A549 (cell line): ENCODE measurements at regions not wholly inside any gene's neighbourhood (a gene's known extent, or its start where the extent isn't known, plus 50 kb on each side); places are given as distances from the start of the nearest gene placed in this dataset.

Source experiments
- ATAC-seq, 2 experiments: fragments of 200-7000 bp in 1 of 2; fragments of >200 bp in 1 of 2; cut with Nextera tagmentation in 1 of 2; cut with Tn5 transposase in 1 of 2; 3 replicates each; pipeline versions ENCODE4 v1.8.0 to v1.9.1; 2018 to 2020; ENCODE audit warnings: mild to moderate bottlenecking in 1 of 2, moderate library complexity in 1 of 2
- CTCF ChIA-PET: fragments of 300-600 bp; sonication (Branson Sonifier 250); formaldehyde crosslinking; extraction: SDS; loops from one replicate; lab custom pipeline; 2021; ENCODE audit warnings: antibody characterized with exemption, inconsistent platforms; lab: Yijun Ruan, JAX
- POLR2A ChIA-PET: fragments of 350-600 bp; formaldehyde crosslinking; extraction: SDS; loops from one replicate; lab custom pipeline; 2021; ENCODE audit warnings: antibody characterized with exemption, inconsistent platforms; lab: Yijun Ruan, JAX
- DNase-seq, 2 experiments: peaks; one replicate each; pipeline versions ENCODE4 v3.0.0 to v3.0.0-alpha.2; 2011 to 2016; ENCODE audit warnings: low read depth in 1 of 2, low spot score in 1 of 2
- FAIRE-seq: peaks from 2 replicates; lab custom pipeline; 2011; peaks lifted over from hg19 to GRCh38; lab: Jason Lieb, UNC
- H3K27ac ChIP-seq, 2 experiments: fragments of >200 bp; sonication (Bioruptor Twin); formaldehyde crosslinking; 3 replicates each; pipeline ENCODE4 v1.5.1; 2016 to 2017
- H3K4me1 ChIP-seq: fragments of >200 bp; sonication (Bioruptor Twin); formaldehyde crosslinking; 3 replicates; pipeline ENCODE4 v1.6.1; 2016
- H3K4me2 ChIP-seq: fragments of >200 bp; sonication (Bioruptor Twin); formaldehyde crosslinking; 3 replicates; pipeline ENCODE4 v1.6.1; 2016
- H3K4me3 ChIP-seq: fragments of >200 bp; sonication (Bioruptor Twin); formaldehyde crosslinking; 3 replicates; pipeline ENCODE4 v1.5.1; 2016
- H3K9me3 ChIP-seq: fragments of >200 bp; sonication (Bioruptor Twin); formaldehyde crosslinking; 3 replicates; pipeline ENCODE4 v1.6.1; 2016
- ATOH8 ChIP-seq: fragments of 250-450 bp; sonication (Bioruptor Pico); IDR thresholded peaks from 2 replicates; pipeline ENCODE4 v1.5.0; 2020; ENCODE audit warnings: low read depth, mild to moderate bottlenecking, moderate library complexity
- BHLHE40 ChIP-seq: IDR thresholded peaks from 2 replicates; pipeline ENCODE4 v1.6.1; 2012; ENCODE audit warnings: low read depth, low read length, inconsistent platforms
- CEBPB ChIP-seq, 2 experiments: fragments of >200 bp in 1 of 2; sonication (Bioruptor Twin) in 1 of 2; formaldehyde crosslinking in 1 of 2; IDR thresholded peaks; 2 replicates each; pipeline ENCODE4 v1.6.1; 2012 to 2016
- CHD4 ChIP-seq: fragments of 200-600 bp; sonication (generic); IDR thresholded peaks from 2 replicates; pipeline ENCODE4 v1.6.1; 2016; ENCODE audit warnings: antibody characterized with exemption, mild to moderate bottlenecking, borderline replicate concordance
- EHF ChIP-seq: fragments of 250-450 bp; sonication (Bioruptor Pico); IDR thresholded peaks from 2 replicates; pipeline ENCODE4 v1.5.0; 2020; ENCODE audit warnings: mild to moderate bottlenecking
- EHMT2 ChIP-seq: fragments of 200-600 bp; sonication (generic); IDR thresholded peaks from 2 replicates; pipeline ENCODE4 v1.6.1; 2016; ENCODE audit warnings: antibody characterized with exemption, low read depth, mild to moderate bottlenecking, moderate library complexity
- EP300 ChIP-seq, 2 experiments: fragments of >200 bp; sonication (Bioruptor Twin); formaldehyde crosslinking; IDR thresholded peaks; 2 replicates in 1 of 2; 3 replicates in 1 of 2; pipeline ENCODE4 v1.6.1; 2016 to 2017
- ESRRA ChIP-seq: fragments of 150-350 bp; IDR thresholded peaks from 2 replicates; pipeline ENCODE4 v1.6.1; 2014; ENCODE audit warnings: mild to moderate bottlenecking, low read length, borderline replicate concordance
- FOSB ChIP-seq: fragments of 250-450 bp; sonication (Bioruptor Pico); IDR thresholded peaks from 2 replicates; pipeline ENCODE4 v1.5.0; 2020; ENCODE audit warnings: mild to moderate bottlenecking, moderate library complexity
- FOXS1 ChIP-seq: fragments of 250-450 bp; sonication (Bioruptor Pico); IDR thresholded peaks from 2 replicates; pipeline ENCODE4 v1.5.0; 2020; ENCODE audit warnings: mild to moderate bottlenecking, moderate library complexity
- GATA3 ChIP-seq: IDR thresholded peaks from 2 replicates; pipeline ENCODE4 v1.6.1; 2012; ENCODE audit warnings: borderline replicate concordance
- HOXA7 ChIP-seq: fragments of 250-450 bp; sonication (Bioruptor Pico); IDR thresholded peaks from 2 replicates; pipeline ENCODE4 v1.5.0; 2020; ENCODE audit warnings: mild to moderate bottlenecking, moderate library complexity
- JUN ChIP-seq, 2 experiments: fragments of >200 bp; sonication (Bioruptor Twin); formaldehyde crosslinking; IDR thresholded peaks; 2 replicates in 1 of 2; 3 replicates in 1 of 2; pipeline ENCODE4 v1.6.1; 2016 to 2017
- KDM1A ChIP-seq: fragments of 200-600 bp; sonication (generic); IDR thresholded peaks from 2 replicates; pipeline ENCODE4 v1.6.1; 2016; ENCODE audit warnings: low read depth, mild to moderate bottlenecking
- MAZ ChIP-seq: fragments of 150-350 bp; IDR thresholded peaks from 2 replicates; pipeline ENCODE4 v1.6.1; 2014; ENCODE audit warnings: antibody characterized with exemption, low read depth, low read length, borderline replicate concordance
- MYC ChIP-seq: IDR thresholded peaks from 2 replicates; pipeline ENCODE4 v1.6.1; 2012; ENCODE audit warnings: mild to moderate bottlenecking, inconsistent platforms, low read length, improper control_type of control experiment, borderline replicate concordance
- NPAS2 ChIP-seq: fragments of 250-450 bp; sonication (Bioruptor Pico); IDR thresholded peaks from 2 replicates; pipeline ENCODE4 v1.8.0; 2022; ENCODE audit warnings: mild to moderate bottlenecking, moderate library complexity, borderline replicate concordance
- NR3C1 ChIP-seq: fragments of >200 bp; sonication (Bioruptor Twin); formaldehyde crosslinking; IDR thresholded peaks from 3 replicates; pipeline ENCODE4 v1.6.1; 2017
- PHF8 ChIP-seq: fragments of 200-600 bp; sonication (generic); IDR thresholded peaks from 2 replicates; pipeline ENCODE4 v1.6.1; 2016; ENCODE audit warnings: low read depth, mild to moderate bottlenecking, antibody characterized with exemption, moderate library complexity, borderline replicate concordance
- POLR2A ChIP-seq: IDR thresholded peaks from 2 replicates; pipeline ENCODE4 v1.6.1; 2012; ENCODE audit warnings: mild to moderate bottlenecking, low read length
- POLR2AphosphoS2 ChIP-seq: conservative IDR thresholded peaks from 2 replicates; pipeline ENCODE4 v1.6.1; 2012; ENCODE audit warnings: low read length, improper control_type of control experiment, inconsistent platforms
- RAD21 ChIP-seq, 2 experiments: fragments of >200 bp in 1 of 2; sonication (Bioruptor Twin) in 1 of 2; formaldehyde crosslinking in 1 of 2; IDR thresholded peaks in 1 of 2; conservative IDR thresholded peaks in 1 of 2; 2 replicates in 1 of 2; 3 replicates in 1 of 2; pipeline ENCODE4 v1.6.1; 2012 to 2018; ENCODE audit warnings: inconsistent platforms in 1 of 2
- RARB ChIP-seq: fragments of 250-450 bp; sonication (Bioruptor Pico); IDR thresholded peaks from 2 replicates; pipeline ENCODE4 v1.8.0; 2021; ENCODE audit warnings: mild to moderate bottlenecking, moderate library complexity
- RCOR1 ChIP-seq: fragments of 150-350 bp; IDR thresholded peaks from 2 replicates; pipeline ENCODE4 v1.6.1; 2014; ENCODE audit warnings: antibody characterized with exemption, low read length, low read depth
- SREBF2 ChIP-seq: fragments of 450-650 bp; IDR thresholded peaks from 2 replicates; pipeline ENCODE4 v1.6.1; 2014; ENCODE audit warnings: mild to moderate bottlenecking, moderate library complexity
- TFCP2L1 ChIP-seq: fragments of 250-450 bp; sonication (Bioruptor Pico); IDR thresholded peaks from 2 replicates; pipeline ENCODE4 v1.5.0; 2021; ENCODE audit warnings: mild to moderate bottlenecking
- USF2 ChIP-seq: fragments of 450-650 bp; IDR thresholded peaks from 2 replicates; pipeline ENCODE4 v1.6.1; 2014; ENCODE audit warnings: antibody characterized with exemption
- ZC3H11A ChIP-seq: fragments of 450-650 bp; IDR thresholded peaks from 2 replicates; pipeline ENCODE4 v1.6.1; 2014; ENCODE audit warnings: antibody characterized with exemption, mild to moderate bottlenecking
- ZFP36 ChIP-seq: fragments of 450-650 bp; IDR thresholded peaks from 2 replicates; pipeline ENCODE4 v1.6.1; 2014; ENCODE audit warnings: borderline replicate concordance; ENCODE audit not compliant: partially characterized antibody
- ZNF302 ChIP-seq: fragments of 250-450 bp; sonication (Bioruptor Pico); IDR thresholded peaks from 2 replicates; pipeline ENCODE4 v1.9.0; 2021; ENCODE audit warnings: inconsistent platforms, mild to moderate bottlenecking, moderate library complexity
- WGBS: methylation state at CpG from one replicate; pipeline ENCODE4 v1.1.6; 2017; ENCODE audit errors: missing lambda C conversion rate; 5-methylcytosine and 5-hydroxymethylcytosine counted together

- POLR2A ChIA-PET, result no interaction called here
- ATAC-seq, result no peak
- H3K4me1 ChIP-seq, result no peaks in the 10 kb centered on the region
- TF ChIP-seq NR3C1 (no peak), FOXS1 (CRISPR knock-in tag) (no peak), HOXA7 (no peak), FOSB (CRISPR knock-in tag) (no peak), BHLHE40 (no peak), ZC3H11A (no peak), EHMT2 (no peak), MYC (no peak), MAZ (no peak)
- TF ChIP-seq, all 56 proteins: peak for 0
- Histone ChIP-seq H3K9me3 (no peaks in the 10 kb centered on the region), H3K27ac (no peak overlapping the region), H3K4me3 (no peak overlapping the region), H3K4me2 (no peak overlapping the region)
- CTCF ChIA-PET, result interaction anchor here (0.9 to 1.1 kb wide), 2 partner anchors 27 to 28 kb away, joined by 3 read pairs; no protein-coding TSS in a partner anchor
- WGBS, result 41% methylated on average over 5 of the region's 10 CpGs
- DNase-seq (no peak), FAIRE-seq (no peak)
These were observed 107.5 kb downstream of the ERMARD start for GRCh38 chr6:169858935-169859351.

DNA sequence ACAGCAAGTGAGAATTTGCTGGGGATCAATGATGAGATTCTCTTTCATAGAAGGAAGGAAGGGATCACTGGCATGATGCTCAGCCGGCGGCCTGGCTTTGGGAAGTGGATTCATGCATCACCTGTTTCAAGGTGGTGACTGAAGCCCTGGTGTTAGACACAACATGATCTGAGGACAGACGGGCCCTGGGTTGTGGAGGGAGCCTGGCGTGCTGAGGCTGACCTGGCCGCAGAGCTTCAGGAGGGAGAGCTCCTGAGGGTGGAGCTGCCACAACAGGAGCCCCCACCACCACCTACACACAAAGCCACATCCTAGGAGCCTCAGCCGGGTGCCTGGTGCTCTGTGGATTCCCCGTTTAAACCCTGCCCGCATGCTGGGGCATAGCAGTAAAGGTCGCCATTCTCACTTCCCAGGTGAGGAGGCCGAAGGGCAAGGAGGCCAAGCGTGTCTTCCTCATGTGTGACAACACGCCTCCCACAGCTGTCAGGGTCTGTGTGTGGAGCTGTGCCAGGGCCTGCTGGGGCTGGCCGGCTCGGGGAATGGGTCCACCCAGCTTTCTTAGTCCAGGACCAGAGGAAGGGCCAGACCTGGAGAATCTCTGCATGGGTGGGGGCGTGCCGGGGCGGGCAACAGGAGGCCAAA, 107.0 kb downstream of the ERMARD start:
- H3K4me1 ChIP-seq, result no peaks in the 10 kb centered on the region
- no peak for ATAC-seq
- no peak overlapping the region for H3K27ac ChIP-seq
- H3K9me3 ChIP-seq, result no peaks in the 10 kb centered on the region
- ChIA-PET POLR2A (no interaction called here), CTCF (interaction anchor here (0.7 to 1.1 kb wide), 2 partner anchors 17 to 27 kb away, joined by 3 read pairs; no protein-coding TSS in a partner anchor)
- TF ChIP-seq BHLHE40, result no peak
- TF ChIP-seq RCOR1, result no peak
- no peak for TF ChIP-seq FOXS1 (CRISPR knock-in tag)
- TF ChIP-seq POLR2A, result no peak
- TF ChIP-seq EHF (CRISPR knock-in tag), result no peak
- TF ChIP-seq HOXA7, result no peak
- TF ChIP-seq ATOH8 (CRISPR knock-in tag), result no peak
- no peak for TF ChIP-seq RAD21 (conservative IDR thresholded peaks at IDR 0.05 in 1 of 2, IDR thresholded peaks at IDR 0.05 in 1 of 2)
- no peak for TF ChIP-seq POLR2AphosphoS2
- TF ChIP-seq FOSB (CRISPR knock-in tag), result no peak
- TF ChIP-seq ESRRA, result no peak
- no peak for TF ChIP-seq GATA3
- TF ChIP-seq KDM1A, result no peak
- no peak for TF ChIP-seq EHMT2
- no peak for TF ChIP-seq JUN (IDR thresholded peaks at IDR 0.05)
- DNase-seq, result no peak
- H3K4me2 ChIP-seq, result no peak overlapping the region
- no peak for FAIRE-seq
- WGBS, result 71% methylated on average over 10 of the region's 17 CpGs
- no peak overlapping the region for H3K4me3 ChIP-seq

DNA sequence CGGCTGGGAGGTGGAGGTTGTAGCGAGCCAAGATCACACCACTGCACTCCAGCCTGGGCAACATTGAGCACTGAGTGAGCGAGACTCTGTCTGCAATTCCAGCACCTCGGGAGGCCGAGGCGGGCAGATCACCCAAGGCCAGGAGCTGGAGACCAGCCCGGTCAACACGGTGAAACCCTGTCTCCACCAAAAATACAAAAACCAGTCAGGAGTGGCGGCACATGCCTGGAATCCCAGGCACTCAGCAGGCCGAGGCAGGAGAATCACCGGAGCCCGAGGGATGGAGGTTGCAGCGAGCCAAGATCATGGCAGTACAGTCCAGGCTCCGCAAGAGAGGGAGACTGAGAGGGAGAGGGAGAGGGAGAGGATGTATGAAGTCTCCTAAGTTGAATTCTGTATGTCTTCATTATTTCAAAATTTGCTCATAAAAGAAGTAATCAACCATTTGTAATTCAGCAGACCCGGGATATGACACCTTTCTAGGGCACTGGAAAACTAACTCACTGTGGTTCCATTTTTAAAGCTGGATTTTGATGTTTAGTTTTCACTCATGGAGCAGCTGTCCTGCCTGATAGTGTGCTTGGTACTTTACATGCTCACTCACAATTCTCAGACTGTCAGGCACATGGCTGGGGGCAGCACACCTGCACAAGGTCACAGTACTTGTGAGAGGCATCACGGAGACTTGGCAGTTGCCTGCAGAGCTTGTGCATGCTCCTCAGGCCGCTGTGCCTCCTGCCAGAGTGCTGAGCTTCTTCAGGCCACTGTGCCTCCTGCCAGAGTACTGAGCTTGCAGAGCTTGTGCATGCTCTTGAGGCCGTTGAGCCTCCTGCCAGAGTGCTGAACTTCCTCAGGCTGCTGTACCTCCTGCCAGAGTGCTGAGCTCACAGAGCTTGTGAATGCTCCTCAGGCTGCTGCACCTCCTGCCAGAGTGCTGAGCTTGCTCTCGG, 106.2 kb downstream of the ERMARD start:
- FAIRE-seq (no peak), ATAC-seq (no peak), DNase-seq (no peak)
- Histone ChIP-seq H3K4me3 (no peak overlapping the region), H3K4me2 (no peak overlapping the region), H3K4me1 (no peaks in the 10 kb centered on the region), H3K27ac (no peak overlapping the region), H3K9me3 (no peaks in the 10 kb centered on the region)
- ChIA-PET CTCF (interaction anchor here (0.7 kb wide), 1 partner anchor 18 kb away, joined by 3 read pairs; no protein-coding TSS in a partner anchor), POLR2A (no interaction called here)
- WGBS, result 48% methylated on average over 10 of the region's 19 CpGs
- no peak for TF ChIP-seq ZFP36
- no peak for TF ChIP-seq TFCP2L1 (CRISPR knock-in tag)
- TF ChIP-seq USF2, result no peak
- no peak for TF ChIP-seq NPAS2 (CRISPR knock-in tag)
- no peak for TF ChIP-seq SREBF2
- TF ChIP-seq HOXA7, result no peak
- TF ChIP-seq CEBPB (IDR thresholded peaks at IDR 0.05), result no peak
- no peak for TF ChIP-seq ZNF302 (CRISPR knock-in tag)
- no peak for TF ChIP-seq EHMT2
- no peak for TF ChIP-seq PHF8
- no peak for TF ChIP-seq CHD4
- TF ChIP-seq POLR2AphosphoS2, result no peak
- no peak for TF ChIP-seq EP300 (IDR thresholded peaks at IDR 0.05)
- TF ChIP-seq RARB (CRISPR knock-in tag), result no peak
